ENCODE measurements at regions not wholly inside any gene's neighbourhood (a gene's known extent, or its start where the extent isn't known, plus 50 kb on each side); places are given as distances from the start of the nearest gene placed in this dataset.

- TF ChIP-seq, protein P1, sequence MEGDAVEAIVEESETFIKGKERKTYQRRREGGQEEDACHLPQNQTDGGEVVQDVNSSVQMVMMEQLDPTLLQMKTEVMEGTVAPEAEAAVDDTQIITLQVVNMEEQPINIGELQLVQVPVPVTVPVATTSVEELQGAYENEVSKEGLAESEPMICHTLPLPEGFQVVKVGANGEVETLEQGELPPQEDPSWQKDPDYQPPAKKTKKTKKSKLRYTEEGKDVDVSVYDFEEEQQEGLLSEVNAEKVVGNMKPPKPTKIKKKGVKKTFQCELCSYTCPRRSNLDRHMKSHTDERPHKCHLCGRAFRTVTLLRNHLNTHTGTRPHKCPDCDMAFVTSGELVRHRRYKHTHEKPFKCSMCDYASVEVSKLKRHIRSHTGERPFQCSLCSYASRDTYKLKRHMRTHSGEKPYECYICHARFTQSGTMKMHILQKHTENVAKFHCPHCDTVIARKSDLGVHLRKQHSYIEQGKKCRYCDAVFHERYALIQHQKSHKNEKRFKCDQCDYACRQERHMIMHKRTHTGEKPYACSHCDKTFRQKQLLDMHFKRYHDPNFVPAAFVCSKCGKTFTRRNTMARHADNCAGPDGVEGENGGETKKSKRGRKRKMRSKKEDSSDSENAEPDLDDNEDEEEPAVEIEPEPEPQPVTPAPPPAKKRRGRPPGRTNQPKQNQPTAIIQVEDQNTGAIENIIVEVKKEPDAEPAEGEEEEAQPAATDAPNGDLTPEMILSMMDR (IDR thresholded peaks at IDR 0.05): no peak
- no peak for TF ChIP-seq POLR2A (IDR thresholded peaks at IDR 0.05)
These were observed 711.3 kb upstream of the AMOT start for GRCh38 chrX:113551919-113552318.
